Keratinocyte (primary cell): ENCODE measurements at regions not wholly inside any gene's neighbourhood (a gene's known extent, or its start where the extent isn't known, plus 50 kb on each side); places are given as distances from the start of the nearest gene placed in this dataset.

Source experiments
- DNase-seq: peaks from one replicate; pipeline ENCODE4 v3.0.0-alpha.2; 2011; ENCODE audit warnings: low read depth, missing footprints, low spot score
- FAIRE-seq: peaks from 2 replicates; lab custom pipeline; 2011; peaks lifted over from hg19 to GRCh38; lab: Jason Lieb, UNC
- H2AFZ ChIP-seq: 2 replicates; pipeline ENCODE4 v1.6.0; 2012; ENCODE audit warnings: low read length, control low read depth, inconsistent platforms; ENCODE audit not compliant: control insufficient read depth
- H3K27ac ChIP-seq: 2 replicates; pipeline ENCODE4 v1.5.1; 2011; ENCODE audit warnings: low read length; ENCODE audit not compliant: control insufficient read depth, insufficient read depth
- H3K27me3 ChIP-seq: 3 replicates; pipeline ENCODE4 v1.6.0; 2011; ENCODE audit warnings: low read length; ENCODE audit not compliant: control insufficient read depth, insufficient read depth; ENCODE audit errors: extremely low read depth
- H3K36me3 ChIP-seq, 2 experiments: 2 replicates in 1 of 2; 3 replicates in 1 of 2; pipeline ENCODE4 v1.5.1; 2011; ENCODE audit warnings: low read length in 2 of 2, mild to moderate bottlenecking in 1 of 2; ENCODE audit not compliant: control insufficient read depth in 2 of 2, insufficient read depth in 2 of 2; ENCODE audit errors: extremely low read depth in 1 of 2
- H3K4me1 ChIP-seq: 3 replicates; pipeline ENCODE4 v1.5.1; 2011; ENCODE audit warnings: low read length; ENCODE audit not compliant: control insufficient read depth, insufficient read depth; ENCODE audit errors: extremely low read depth
- H3K4me2 ChIP-seq: 3 replicates; pipeline ENCODE4 v1.6.0; 2011; ENCODE audit warnings: low read depth, low read length; ENCODE audit not compliant: control insufficient read depth, insufficient read depth; ENCODE audit errors: extremely low read depth
- H3K4me3 ChIP-seq, 3 experiments: fragments of 200-600 bp in 1 of 3; sonication (generic) in 1 of 3; 2 replicates in 2 of 3; 3 replicates in 1 of 3; pipeline ENCODE4 v1.5.1; 2011 to 2016; ENCODE audit warnings: low read length in 3 of 3, mild to moderate bottlenecking in 3 of 3, control low read depth in 2 of 3, inconsistent platforms in 1 of 3, low read depth in 1 of 3, mixed read lengths in 1 of 3, mixed run types in 1 of 3, moderate library complexity in 1 of 3; ENCODE audit not compliant: control insufficient read depth in 2 of 3, insufficient read depth in 2 of 3; ENCODE audit errors: extremely low read depth in 1 of 3
- H3K79me2 ChIP-seq: 2 replicates; pipeline ENCODE4 v1.6.0; 2012; ENCODE audit warnings: low read length; ENCODE audit not compliant: control insufficient read depth, insufficient read depth
- H3K9ac ChIP-seq: 3 replicates; pipeline ENCODE4 v1.6.0; 2011; ENCODE audit warnings: low read length; ENCODE audit not compliant: control insufficient read depth, insufficient read depth; ENCODE audit errors: extremely low read depth
- H3K9me1 ChIP-seq: 3 replicates; pipeline ENCODE4 v1.6.0; 2011; ENCODE audit warnings: low read length; ENCODE audit not compliant: control insufficient read depth, insufficient read depth; ENCODE audit errors: extremely low read depth
- H3K9me3 ChIP-seq: 2 replicates; pipeline ENCODE4 v1.5.1; 2012; ENCODE audit warnings: low read depth, low read length; ENCODE audit not compliant: control insufficient read depth
- H4K20me1 ChIP-seq: 3 replicates; pipeline ENCODE4 v1.6.0; 2011; ENCODE audit warnings: low read length; ENCODE audit not compliant: control insufficient read depth, insufficient read depth; ENCODE audit errors: extremely low read depth
- CTCF ChIP-seq, 3 experiments: IDR thresholded peaks in 1 of 3; conservative IDR thresholded peaks in 1 of 3; optimal IDR thresholded peaks in 1 of 3; 2 replicates in 2 of 3; 3 replicates in 1 of 3; pipeline versions ENCODE3 to v1.5.1; 2011; ENCODE audit warnings: low read length in 3 of 3, mild to moderate bottlenecking in 3 of 3, moderate library complexity in 2 of 3, control low read depth in 1 of 3, inconsistent platforms in 1 of 3; ENCODE audit not compliant: insufficient read depth in 2 of 3; ENCODE audit errors: extremely low read depth in 1 of 3
- EZH2 ChIP-seq: IDR thresholded peaks from one replicate; pipeline ENCODE4 v1.6.1; 2012; ENCODE audit warnings: inconsistent platforms, mild to moderate bottlenecking, low read length, moderate library complexity
- dilution Hi-C: fragments of 300-500 bp; cut with MboI; formaldehyde crosslinking; loops from one replicate; pipeline ENCODE4 v1.7.0; 2020; ENCODE audit warnings: low sequenced_read_pairs; ENCODE audit not compliant: extremely low pct_ligation_motif_present

GRCh38 chr3:22858486-22858885, 344.6 kb upstream of the UBE2E2 start:
- TF ChIP-seq EZH2 (no peak), CTCF (optimal IDR thresholded peaks at IDR 0.05 in 1 of 3, IDR thresholded peaks at IDR 0.05 in 1 of 3, conservative IDR thresholded peaks at IDR 0.05 in 1 of 3; ENCODE audit: extremely low read depth in 1 of 3, insufficient read depth in 2 of 3, low read length in 3 of 3) (no peak)

GRCh38 chr3:22859618-22860017, 343.5 kb upstream of the UBE2E2 start:
- Histone ChIP-seq H3K4me1 (peaks cover 5% of the 10 kb centered on the region), H3K9ac (no peak overlapping the region), H3K9me3 (no peaks in the 10 kb centered on the region), H3K79me2 (no peaks in the 10 kb centered on the region), H3K4me3 (no peak overlapping the region), H3K9me1 (no peaks in the 10 kb centered on the region), H3K27me3 (no peaks in the 10 kb centered on the region), H3K27ac (no peak overlapping the region), H3K36me3 (no peaks in the 10 kb centered on the region), H4K20me1 (no peaks in the 10 kb centered on the region), H3K4me2 (no peak overlapping the region), H2AFZ (no peak overlapping the region)
- no peak for DNase-seq
- FAIRE-seq = no peak
- dilution Hi-C loops = no loop called here
- TF ChIP-seq EZH2 (no peak), CTCF (optimal IDR thresholded peaks at IDR 0.05 in 1 of 3, IDR thresholded peaks at IDR 0.05 in 1 of 3, conservative IDR thresholded peaks at IDR 0.05 in 1 of 3; ENCODE audit: extremely low read depth in 1 of 3, insufficient read depth in 2 of 3, low read length in 3 of 3) (no peak)

More at GRCh38 chr3:22858486-22858885, 344.6 kb upstream of the UBE2E2 start:
- Histone ChIP-seq H3K27me3 (no peaks in the 10 kb centered on the region), H3K79me2 (no peaks in the 10 kb centered on the region), H3K36me3 (no peaks in the 10 kb centered on the region), H3K4me3 (no peak overlapping the region), H3K4me1 (peaks cover 5% of the 10 kb centered on the region), H3K9ac (no peak overlapping the region), H3K9me3 (no peaks in the 10 kb centered on the region), H3K27ac (no peak overlapping the region), H3K4me2 (no peak overlapping the region), H2AFZ (no peak overlapping the region), H4K20me1 (no peaks in the 10 kb centered on the region), H3K9me1 (no peaks in the 10 kb centered on the region)
- FAIRE-seq (no peak), DNase-seq (no peak)
- dilution Hi-C loops = no loop called here
